Activated naive CD4-positive, alpha-beta T cell treated with Interleukin-2 at 50 U/mL for 16 hours (primary cell): ENCODE measurements at regions not wholly inside any gene's neighbourhood (a gene's known extent, or its start where the extent isn't known, plus 50 kb on each side); places are given as distances from the start of the nearest gene placed in this dataset.
A peak's percentile ranks its signal among the peaks of the same experiment; 100 is the strongest.
"Not testable (repeated sequence)": the region's sequence is repeated elsewhere in the genome, so short reads cannot be mapped to it uniquely, and the experiment has no call there.

Source experiments
- DNase-seq: peaks from one replicate; pipeline ENCODE4 v3.0.0-alpha.2; 2020

GRCh38 chr17:20851591-20852238, 191.1 kb downstream of the USP22 start:
- not testable (repeated sequence) for DNase-seq

GRCh38 chr17:20852239-20852989, 190.4 kb downstream of the USP22 start:
- no peak for DNase-seq

- DNase-seq = no peak
Observed at GRCh38 chr17:20852990-20853370, 189.8 kb downstream of the USP22 start.

GRCh38 chr17:20855910-20856470, 186.8 kb downstream of the USP22 start:
- DNase-seq = not testable (repeated sequence)

GRCh38 chr17:20866444-20867209, 176.2 kb downstream of the USP22 start:
- DNase-seq = not testable (repeated sequence)

- not testable (repeated sequence) for DNase-seq
Observed at GRCh38 chr17:20867436-20867937, 175.3 kb downstream of the USP22 start.

GRCh38 chr17:20867938-20868661, 174.7 kb downstream of the USP22 start:
- not testable (repeated sequence) for DNase-seq

- DNase-seq = not testable (repeated sequence)
Observed at GRCh38 chr17:20868662-20869007, 174.2 kb downstream of the USP22 start.

GRCh38 chr17:20873173-20873572, 169.6 kb downstream of the USP22 start:
- not testable (repeated sequence) for DNase-seq

- not testable (repeated sequence) for DNase-seq
Observed at GRCh38 chr17:20873688-20874328, 169.0 kb downstream of the USP22 start.

- not testable (repeated sequence) for DNase-seq
Observed at GRCh38 chr17:20877384-20877783, 165.4 kb downstream of the USP22 start.

- DNase-seq = no peak
Observed at GRCh38 chr17:20890338-20890737, 152.5 kb downstream of the USP22 start.

GRCh38 chr17:20895426-20895825, 147.4 kb downstream of the USP22 start:
- DNase-seq = not testable (repeated sequence)

GRCh38 chr17:20896153-20896649, 146.6 kb downstream of the USP22 start:
- no peak for DNase-seq

- DNase-seq = not testable (repeated sequence)
Observed at GRCh38 chr17:20898726-20899125, 144.1 kb downstream of the USP22 start.

- not testable (repeated sequence) for DNase-seq
Observed at GRCh38 chr17:20902496-20902895, 140.3 kb downstream of the USP22 start.

GRCh38 chr17:20903549-20903948, 139.3 kb downstream of the USP22 start:
- DNase-seq = not testable (repeated sequence)

- DNase-seq = peak; percentile 80
Observed at GRCh38 chr17:20908313-20909267, 134.2 kb downstream of the USP22 start.

- no peak for DNase-seq
Observed at GRCh38 chr17:20914658-20915057, 128.2 kb downstream of the USP22 start.

- no peak for DNase-seq
Observed at GRCh38 chr17:20916383-20916782, 126.4 kb downstream of the USP22 start.
